ENCODE measurements at regions not wholly inside any gene's neighbourhood (a gene's known extent, or its start where the extent isn't known, plus 50 kb on each side); places are given as distances from the start of the nearest gene placed in this dataset.

DNA sequence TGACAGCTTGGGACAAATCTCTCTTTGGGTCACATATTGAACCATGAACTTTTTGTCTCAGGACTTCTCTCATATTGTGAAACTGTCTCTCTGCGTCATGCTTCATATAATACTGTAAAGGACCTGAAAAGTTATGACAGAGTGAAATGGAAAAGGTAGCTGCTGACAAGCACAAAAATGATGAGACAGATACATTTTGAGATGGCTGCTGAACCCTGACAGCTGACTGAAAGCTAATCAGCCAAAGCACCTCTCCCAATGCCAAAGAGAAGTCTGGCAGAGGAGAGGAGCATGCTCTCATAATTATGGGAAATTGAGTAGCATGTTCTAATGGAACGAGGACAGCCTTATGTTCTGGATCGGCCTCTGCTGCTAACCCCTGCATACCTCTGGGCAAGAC is 873.4 kb upstream of the ADGRL3 start:
- no peaks in the 10 kb centered on the region for H3K36me3 Mint-ChIP-seq
- TF ChIP-seq, protein P1, sequence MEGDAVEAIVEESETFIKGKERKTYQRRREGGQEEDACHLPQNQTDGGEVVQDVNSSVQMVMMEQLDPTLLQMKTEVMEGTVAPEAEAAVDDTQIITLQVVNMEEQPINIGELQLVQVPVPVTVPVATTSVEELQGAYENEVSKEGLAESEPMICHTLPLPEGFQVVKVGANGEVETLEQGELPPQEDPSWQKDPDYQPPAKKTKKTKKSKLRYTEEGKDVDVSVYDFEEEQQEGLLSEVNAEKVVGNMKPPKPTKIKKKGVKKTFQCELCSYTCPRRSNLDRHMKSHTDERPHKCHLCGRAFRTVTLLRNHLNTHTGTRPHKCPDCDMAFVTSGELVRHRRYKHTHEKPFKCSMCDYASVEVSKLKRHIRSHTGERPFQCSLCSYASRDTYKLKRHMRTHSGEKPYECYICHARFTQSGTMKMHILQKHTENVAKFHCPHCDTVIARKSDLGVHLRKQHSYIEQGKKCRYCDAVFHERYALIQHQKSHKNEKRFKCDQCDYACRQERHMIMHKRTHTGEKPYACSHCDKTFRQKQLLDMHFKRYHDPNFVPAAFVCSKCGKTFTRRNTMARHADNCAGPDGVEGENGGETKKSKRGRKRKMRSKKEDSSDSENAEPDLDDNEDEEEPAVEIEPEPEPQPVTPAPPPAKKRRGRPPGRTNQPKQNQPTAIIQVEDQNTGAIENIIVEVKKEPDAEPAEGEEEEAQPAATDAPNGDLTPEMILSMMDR (conservative IDR thresholded peaks at IDR 0.05) = no peak
- no peaks in the 10 kb centered on the region for H3K27me3 Mint-ChIP-seq
- H3K4me3 Mint-ChIP-seq = no peak overlapping the region
- no peak overlapping the region for H3K27ac Mint-ChIP-seq
- no peaks in the 10 kb centered on the region for H3K4me1 Mint-ChIP-seq (ENCODE audit: unreplicated experiment)
- no peaks in the 10 kb centered on the region for H3K9me3 Mint-ChIP-seq
- no peak for DNase-seq (ENCODE audit: extremely low spot score, unreplicated experiment)

DNA sequence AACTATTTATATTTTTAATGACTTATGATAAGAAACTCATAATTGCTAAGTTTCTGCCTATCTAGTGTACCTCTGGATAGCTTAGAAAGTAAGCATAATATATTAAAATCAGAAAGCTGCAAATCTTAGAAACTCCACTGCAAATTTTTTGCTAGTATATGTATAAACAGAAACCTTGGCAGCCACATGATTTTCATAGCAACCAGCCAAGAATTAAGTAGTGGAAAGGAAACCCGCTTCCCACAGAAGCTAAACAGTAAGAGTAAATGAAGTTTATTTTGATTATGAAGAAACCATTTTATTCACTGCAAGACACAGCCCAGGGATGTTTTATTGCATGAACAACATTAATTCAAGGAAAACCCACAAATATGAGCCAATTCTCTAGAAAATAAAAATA is 872.5 kb upstream of the ADGRL3 start:
- H3K36me3 Mint-ChIP-seq = no peaks in the 10 kb centered on the region
- H3K4me3 Mint-ChIP-seq = no peak overlapping the region
- peaks cover under 1% of the 10 kb centered on the region for H3K9me3 Mint-ChIP-seq

DNA sequence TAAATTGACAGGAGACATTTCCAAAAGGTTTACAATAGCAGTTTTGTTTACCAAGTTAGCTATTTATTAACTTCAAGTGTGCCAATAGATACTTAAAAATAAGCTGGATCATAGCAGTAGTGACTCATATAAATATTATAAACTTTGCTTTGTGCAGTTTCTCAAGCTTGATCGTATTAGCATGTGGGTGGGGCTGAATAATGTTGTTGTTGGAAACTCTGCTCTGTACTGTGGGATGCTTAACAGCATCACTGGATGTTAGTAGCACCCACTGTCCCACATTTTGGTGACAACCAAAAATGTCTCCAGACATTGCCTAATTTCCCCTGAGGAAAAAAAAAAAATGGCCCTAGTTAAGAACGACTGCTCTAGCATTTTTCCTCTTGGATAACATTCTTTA is 855.2 kb upstream of the ADGRL3 start:
- Mint-ChIP-seq H3K27ac (no peak overlapping the region), H3K4me1 (ENCODE audit: unreplicated experiment) (peaks cover 10% of the 10 kb centered on the region), H3K9me3 (no peaks in the 10 kb centered on the region), H3K36me3 (no peaks in the 10 kb centered on the region), H3K27me3 (no peaks in the 10 kb centered on the region), H3K4me3 (no peak overlapping the region)
- no peak for DNase-seq (ENCODE audit: extremely low spot score, unreplicated experiment)
- TF ChIP-seq, protein P1 (conservative IDR thresholded peaks at IDR 0.05) = no peak

More for the DNA sequence above, 872.5 kb upstream of the ADGRL3 start:
- no peak overlapping the region for H3K27ac Mint-ChIP-seq
- TF ChIP-seq, protein P1 (conservative IDR thresholded peaks at IDR 0.05) = no peak
- DNase-seq (ENCODE audit: extremely low spot score, unreplicated experiment) = no peak
- H3K4me1 Mint-ChIP-seq (ENCODE audit: unreplicated experiment) = no peaks in the 10 kb centered on the region
- H3K27me3 Mint-ChIP-seq = no peaks in the 10 kb centered on the region

DNA sequence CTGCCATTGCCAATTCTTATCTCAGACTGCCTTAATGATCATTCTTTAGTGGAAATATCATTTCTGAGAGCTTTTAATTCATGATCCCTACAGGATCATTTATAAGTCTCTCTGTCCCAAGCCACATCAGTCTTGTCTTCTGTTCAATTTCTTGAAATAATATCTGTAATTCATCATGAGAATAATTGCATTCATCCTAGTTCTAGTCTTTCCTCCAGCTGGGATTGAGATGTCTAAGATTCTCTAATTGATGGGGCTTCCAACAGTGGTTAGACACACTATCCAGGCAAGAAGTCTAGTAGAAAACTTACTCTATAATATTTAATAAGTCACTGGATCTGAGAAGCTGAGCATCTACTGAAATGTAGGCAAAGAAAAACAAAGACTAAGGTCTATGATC is 854.7 kb upstream of the ADGRL3 start:
- H3K4me3 Mint-ChIP-seq = no peak overlapping the region
- no peak for DNase-seq (ENCODE audit: extremely low spot score, unreplicated experiment)
- TF ChIP-seq, protein P1 (conservative IDR thresholded peaks at IDR 0.05) = no peak
- H3K27me3 Mint-ChIP-seq = no peaks in the 10 kb centered on the region
- peaks cover 10% of the 10 kb centered on the region for H3K4me1 Mint-ChIP-seq (ENCODE audit: unreplicated experiment)
- no peaks in the 10 kb centered on the region for H3K9me3 Mint-ChIP-seq
- H3K27ac Mint-ChIP-seq = no peak overlapping the region
- no peaks in the 10 kb centered on the region for H3K36me3 Mint-ChIP-seq

DNA sequence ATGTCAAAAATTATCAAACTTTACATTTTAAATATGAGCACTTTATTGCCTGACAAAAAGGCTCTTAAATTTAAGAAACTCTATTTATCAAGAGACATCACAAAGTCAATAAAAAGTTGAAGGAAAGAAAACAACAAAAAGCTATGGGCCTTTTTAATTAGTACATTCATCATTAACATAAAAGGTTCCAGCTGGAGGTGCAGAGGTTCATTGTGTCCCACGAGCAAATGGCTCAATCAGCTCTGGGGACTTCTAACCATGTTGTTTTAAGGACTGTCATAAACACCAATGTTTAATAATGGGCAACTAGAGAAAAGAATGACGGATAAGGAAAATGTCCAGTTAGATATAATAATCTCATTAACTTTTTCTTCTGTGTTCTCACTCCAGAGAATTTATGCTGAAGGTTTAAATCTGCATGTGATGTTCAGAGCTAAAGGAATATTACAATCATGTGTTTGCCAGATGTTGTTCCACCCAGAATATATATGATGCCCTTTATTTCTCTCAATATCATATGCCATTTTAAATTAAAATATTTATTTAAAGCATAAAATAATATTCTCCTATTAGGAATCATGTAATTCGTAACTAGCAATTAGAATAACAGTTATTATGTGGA is 840.3 kb upstream of the ADGRL3 start:
- H3K9me3 Mint-ChIP-seq = no peaks in the 10 kb centered on the region
- no peaks in the 10 kb centered on the region for H3K27me3 Mint-ChIP-seq
- DNase-seq (ENCODE audit: extremely low spot score, unreplicated experiment) = no peak
- H3K36me3 Mint-ChIP-seq = no peaks in the 10 kb centered on the region
- H3K4me1 Mint-ChIP-seq (ENCODE audit: unreplicated experiment) = no peaks in the 10 kb centered on the region
- TF ChIP-seq, protein P1 (conservative IDR thresholded peaks at IDR 0.05) = no peak
- H3K4me3 Mint-ChIP-seq = no peak overlapping the region
- no peak overlapping the region for H3K27ac Mint-ChIP-seq

DNA sequence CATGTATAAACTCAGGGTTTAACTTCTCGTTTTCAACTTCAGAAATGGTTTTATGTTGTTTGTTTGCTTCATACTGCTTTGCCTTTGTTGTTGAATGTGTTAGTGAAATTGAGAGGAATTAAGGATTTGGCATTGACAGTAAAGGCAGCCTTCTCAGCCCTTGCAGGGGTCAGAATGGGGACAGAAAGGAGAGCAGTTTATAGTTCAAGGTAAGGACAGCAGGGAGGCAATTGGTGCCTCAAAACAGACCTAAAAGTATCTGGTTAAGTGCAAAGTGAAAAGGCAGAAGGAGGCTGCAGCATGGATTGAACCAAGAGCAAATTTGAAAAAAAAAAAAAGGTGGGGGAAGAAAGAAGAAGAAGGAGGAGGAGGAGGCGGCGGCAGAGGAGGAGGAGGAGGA is 835.0 kb upstream of the ADGRL3 start:
- H3K27me3 Mint-ChIP-seq = no peaks in the 10 kb centered on the region
- TF ChIP-seq, protein P1 (conservative IDR thresholded peaks at IDR 0.05) = no peak
- DNase-seq (ENCODE audit: extremely low spot score, unreplicated experiment) = no peak
- H3K9me3 Mint-ChIP-seq = no peaks in the 10 kb centered on the region
- H3K36me3 Mint-ChIP-seq = no peaks in the 10 kb centered on the region
- no peak overlapping the region for H3K4me3 Mint-ChIP-seq
- H3K4me1 Mint-ChIP-seq (ENCODE audit: unreplicated experiment) = peaks cover 5% of the 10 kb centered on the region
- H3K27ac Mint-ChIP-seq = no peak overlapping the region

Data from type B pancreatic cell (in vitro differentiated cells).